ENCODE measurements at regions not wholly inside any gene's neighbourhood (a gene's known extent, or its start where the extent isn't known, plus 50 kb on each side); places are given as distances from the start of the nearest gene placed in this dataset.

GRCh38 chr11:43573233-43573632, 107.3 kb upstream of the HSD17B12 start:
- TF ChIP-seq POLR2A (IDR thresholded peaks at IDR 0.05) = no peak
- TF ChIP-seq CTCF (IDR thresholded peaks at IDR 0.05 in 4 of 5, conservative IDR thresholded peaks at IDR 0.05 in 1 of 5) = peak in 2 of 5 experiments; percentile 12 to 34
